ENCODE measurements at regions not wholly inside any gene's neighbourhood (a gene's known extent, or its start where the extent isn't known, plus 50 kb on each side); places are given as distances from the start of the nearest gene placed in this dataset.

GRCh38 chr1:240663169-240663879 lies 51.4 kb upstream of the GREM2 start:
- no peaks in the 10 kb centered on the region for H3K4me1 ChIP-seq
- H3K27me3 ChIP-seq = no peaks in the 10 kb centered on the region
- H3K9me3 ChIP-seq = no peaks in the 10 kb centered on the region
- TF ChIP-seq, protein P1, sequence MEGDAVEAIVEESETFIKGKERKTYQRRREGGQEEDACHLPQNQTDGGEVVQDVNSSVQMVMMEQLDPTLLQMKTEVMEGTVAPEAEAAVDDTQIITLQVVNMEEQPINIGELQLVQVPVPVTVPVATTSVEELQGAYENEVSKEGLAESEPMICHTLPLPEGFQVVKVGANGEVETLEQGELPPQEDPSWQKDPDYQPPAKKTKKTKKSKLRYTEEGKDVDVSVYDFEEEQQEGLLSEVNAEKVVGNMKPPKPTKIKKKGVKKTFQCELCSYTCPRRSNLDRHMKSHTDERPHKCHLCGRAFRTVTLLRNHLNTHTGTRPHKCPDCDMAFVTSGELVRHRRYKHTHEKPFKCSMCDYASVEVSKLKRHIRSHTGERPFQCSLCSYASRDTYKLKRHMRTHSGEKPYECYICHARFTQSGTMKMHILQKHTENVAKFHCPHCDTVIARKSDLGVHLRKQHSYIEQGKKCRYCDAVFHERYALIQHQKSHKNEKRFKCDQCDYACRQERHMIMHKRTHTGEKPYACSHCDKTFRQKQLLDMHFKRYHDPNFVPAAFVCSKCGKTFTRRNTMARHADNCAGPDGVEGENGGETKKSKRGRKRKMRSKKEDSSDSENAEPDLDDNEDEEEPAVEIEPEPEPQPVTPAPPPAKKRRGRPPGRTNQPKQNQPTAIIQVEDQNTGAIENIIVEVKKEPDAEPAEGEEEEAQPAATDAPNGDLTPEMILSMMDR (IDR thresholded peaks at IDR 0.05; ENCODE audit: low read depth, low read length) = no peak
- DNase-seq = no peak
- no peaks in the 10 kb centered on the region for H3K36me3 ChIP-seq
- no peak overlapping the region for H3K4me3 ChIP-seq (ENCODE audit: low read depth, low read length)
